ENCODE measurements at regions not wholly inside any gene's neighbourhood (a gene's known extent, or its start where the extent isn't known, plus 50 kb on each side); places are given as distances from the start of the nearest gene placed in this dataset.

- TF ChIP-seq ZNF274 (IDR thresholded peaks at IDR 0.05; ENCODE audit: low read depth, low read length) (no peak), SUZ12 (IDR thresholded peaks at IDR 0.05; ENCODE audit: extremely low read depth, insufficient read depth, insufficient read length) (no peak), YY1 (IDR thresholded peaks at IDR 0.05; ENCODE audit: insufficient read depth, insufficient read length) (no peak)
Measured at GRCh38 chr3:67075295-67075694, 77.2 kb downstream of the KBTBD8 start.

All from NT2/D1 (cell line).